SU-DHL-6 (cell line): ENCODE measurements at regions not wholly inside any gene's neighbourhood (a gene's known extent, or its start where the extent isn't known, plus 50 kb on each side); places are given as distances from the start of the nearest gene placed in this dataset.

Experiments
- H2AFZ ChIP-seq: fragments of 200-600 bp; sonication (generic); 2 replicates; pipeline ENCODE4 v1.6.1; 2014; ENCODE audit warnings: low read depth, mild to moderate bottlenecking, moderate library complexity, mixed read lengths, antibody characterized with exemption, low read length; ENCODE audit not compliant: severe bottlenecking
- H3F3A ChIP-seq: fragments of 200-600 bp; shearing (Covaris generic); 2 replicates; pipeline ENCODE4 v1.6.0; 2016; ENCODE audit warnings: antibody characterized with exemption, mild to moderate bottlenecking; ENCODE audit not compliant: insufficient read depth
- H3K27ac ChIP-seq: fragments of 200-600 bp; sonication (generic); 2 replicates; pipeline ENCODE4 v1.5.1; 2016; ENCODE audit warnings: low read depth, mild to moderate bottlenecking, low read length, moderate library complexity, mixed read lengths
- H3K27me3 ChIP-seq: fragments of 200-600 bp; sonication (generic), shearing (Covaris generic); 2 replicates; pipeline ENCODE4 v1.6.0; 2014; ENCODE audit warnings: mild to moderate bottlenecking, low read length
- H3K36me3 ChIP-seq: fragments of 200-600 bp; sonication (generic); 2 replicates; pipeline ENCODE4 v1.6.1; 2014; ENCODE audit warnings: mild to moderate bottlenecking, low read length, mixed read lengths
- H3K4me2 ChIP-seq: fragments of 300-600, 200-600 bp; shearing (Covaris generic), sonication (generic); 2 replicates; pipeline ENCODE4 v1.6.0; 2014; ENCODE audit warnings: low read length, low read depth, mild to moderate bottlenecking; ENCODE audit not compliant: poor library complexity, severe bottlenecking
- H3K4me3 ChIP-seq: fragments of 200-600 bp; sonication (generic); 2 replicates; pipeline ENCODE4 v1.5.1; 2014; ENCODE audit warnings: antibody characterized with exemption, low read length, mild to moderate bottlenecking, mixed read lengths; ENCODE audit not compliant: insufficient read depth, poor library complexity, severe bottlenecking
- H3K79me2 ChIP-seq: fragments of 200-600 bp; sonication (generic); 2 replicates; pipeline ENCODE4 v1.6.1; 2014; ENCODE audit warnings: mild to moderate bottlenecking, low read length, moderate library complexity; ENCODE audit not compliant: insufficient read depth
- H3K9ac ChIP-seq: fragments of 200-600 bp; sonication (generic); 2 replicates; pipeline ENCODE4 v1.7.0; 2014; ENCODE audit warnings: mild to moderate bottlenecking, low read length
- H3K9me2 ChIP-seq: fragments of 200-600 bp; sonication (generic); replicated peaks from 2 replicates; pipeline ENCODE4 v1.6.1; 2014; ENCODE audit warnings: low read length; ENCODE audit not compliant: insufficient read depth
- H3K9me3 ChIP-seq: fragments of 200-600 bp; sonication (generic); 2 replicates; pipeline ENCODE4 v1.6.1; 2014; ENCODE audit warnings: low read length, mixed read lengths; ENCODE audit not compliant: insufficient read depth
- H4K20me1 ChIP-seq: fragments of 200-600 bp; sonication (generic); 2 replicates; pipeline ENCODE4 v1.6.1; 2014; ENCODE audit warnings: low read depth, mild to moderate bottlenecking, antibody characterized with exemption, low read length, moderate library complexity, mixed read lengths
- CTCF ChIP-seq: fragments of 200-600 bp; sonication (generic); IDR thresholded peaks from one replicate; pipeline ENCODE4 v1.5.1; 2017; ENCODE audit warnings: antibody characterized with exemption, mild to moderate bottlenecking, low read length, moderate library complexity; ENCODE audit not compliant: insufficient read depth, poor library complexity, severe bottlenecking
- EZH2phosphoT487 ChIP-seq: fragments of 200-600 bp; sonication (generic), shearing (Covaris generic); conservative IDR thresholded peaks from 2 replicates; pipeline ENCODE4 v1.6.1; 2018; ENCODE audit warnings: mild to moderate bottlenecking, antibody characterized with exemption, low read length, moderate library complexity, mixed read lengths

- Histone ChIP-seq H3K9me2 (no peaks in the 10 kb centered on the region), H3K4me2 (no peak overlapping the region), H3K27me3 (no peaks in the 10 kb centered on the region), H3K36me3 (no peaks in the 10 kb centered on the region), H3F3A (no peaks in the 10 kb centered on the region), H3K9ac (no peak overlapping the region), H3K27ac (no peak overlapping the region), H4K20me1 (no peaks in the 10 kb centered on the region), H3K9me3 (no peaks in the 10 kb centered on the region), H3K79me2 (no peaks in the 10 kb centered on the region), H2AFZ (no peak overlapping the region), H3K4me3 (no peak overlapping the region)
- no peak for TF ChIP-seq CTCF
- TF ChIP-seq EZH2phosphoT487: no peak
These were observed 378.8 kb downstream of the USP25 start for GRCh38 chr21:16108561-16109075.

- H3K4me3 ChIP-seq: no peak overlapping the region
- H2AFZ ChIP-seq: no peak overlapping the region
- no peaks in the 10 kb centered on the region for H4K20me1 ChIP-seq
- H3K27ac ChIP-seq: no peak overlapping the region
- H3F3A ChIP-seq: no peaks in the 10 kb centered on the region
- H3K9me3 ChIP-seq: no peaks in the 10 kb centered on the region
- no peaks in the 10 kb centered on the region for H3K27me3 ChIP-seq
- no peaks in the 10 kb centered on the region for H3K9me2 ChIP-seq
- H3K9ac ChIP-seq: no peak overlapping the region
- H3K4me2 ChIP-seq: no peak overlapping the region
- TF ChIP-seq EZH2phosphoT487 (no peak), CTCF (no peak)
- no peaks in the 10 kb centered on the region for H3K36me3 ChIP-seq
- H3K79me2 ChIP-seq: no peaks in the 10 kb centered on the region
These were observed 383.4 kb downstream of the USP25 start for GRCh38 chr21:16113052-16113715.

GRCh38 chr21:16115461-16115860, 385.7 kb downstream of the USP25 start:
- H3K79me2 ChIP-seq: no peaks in the 10 kb centered on the region
- H3F3A ChIP-seq: no peaks in the 10 kb centered on the region
- no peak overlapping the region for H3K4me3 ChIP-seq
- H3K9ac ChIP-seq: no peak overlapping the region
- H2AFZ ChIP-seq: no peak overlapping the region
- H3K4me2 ChIP-seq: no peak overlapping the region
- H3K36me3 ChIP-seq: no peaks in the 10 kb centered on the region
- H3K27me3 ChIP-seq: no peaks in the 10 kb centered on the region
- H3K9me2 ChIP-seq: no peaks in the 10 kb centered on the region
- no peak for TF ChIP-seq CTCF
- no peak for TF ChIP-seq EZH2phosphoT487
- H3K27ac ChIP-seq: no peak overlapping the region
- no peaks in the 10 kb centered on the region for H3K9me3 ChIP-seq
- no peaks in the 10 kb centered on the region for H4K20me1 ChIP-seq
